Hematopoietic multipotent progenitor cell treated with erythropoietin and hydrocortisone succinate and interleukin-3 and kit ligand, for 8 days (in vitro differentiated cells): ENCODE measurements at regions not wholly inside any gene's neighbourhood (a gene's known extent, or its start where the extent isn't known, plus 50 kb on each side); places are given as distances from the start of the nearest gene placed in this dataset.
A peak's percentile ranks its signal among the peaks of the same experiment; 100 is the strongest.
"Not testable (repeated sequence)": the region's sequence is repeated elsewhere in the genome, so short reads cannot be mapped to it uniquely, and the experiment has no call there.

Experiments used
- DNase-seq: peaks from one replicate; pipeline ENCODE4 v3.0.0-alpha.2; 2015

DNA sequence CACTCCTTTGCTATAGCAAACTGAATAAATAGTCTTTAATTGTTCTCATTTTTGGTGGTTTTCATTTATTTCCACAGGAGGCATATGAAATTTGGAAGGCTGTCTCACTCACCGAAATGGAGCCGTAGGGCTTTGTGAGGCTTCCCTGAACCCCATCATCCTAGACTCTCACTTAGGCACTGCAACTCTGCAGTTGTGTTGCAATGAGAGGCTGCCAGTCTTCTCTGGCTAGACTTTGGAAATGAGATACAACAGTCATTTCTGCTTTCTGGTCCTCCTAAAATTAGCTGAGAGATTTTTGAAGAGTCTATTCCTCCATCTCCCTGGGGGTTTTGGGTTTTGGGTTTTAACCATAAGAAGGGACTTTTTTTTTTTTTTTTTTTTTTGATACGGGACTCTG, 146.5 kb downstream of the SH3BGRL start:
- DNase-seq, result no peak

DNA sequence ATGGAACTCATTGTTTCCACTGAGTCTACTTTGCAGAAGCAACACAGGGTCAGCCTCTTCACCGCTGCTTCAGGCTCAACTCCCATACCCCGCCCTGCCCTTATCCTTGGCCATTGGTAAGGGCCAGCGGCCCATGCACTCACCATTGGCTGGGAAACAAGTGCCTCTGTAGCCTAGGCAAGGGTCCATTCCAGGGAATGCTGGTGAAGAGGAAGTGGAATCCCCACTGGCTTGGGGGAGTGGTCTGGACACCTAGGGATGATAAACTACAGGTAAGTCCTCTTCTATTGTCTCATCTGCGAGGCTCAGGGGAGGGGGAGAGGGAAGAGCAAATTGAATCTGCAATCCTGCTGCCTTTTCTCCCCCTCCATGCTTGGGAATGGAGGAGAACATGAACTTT, 153.1 kb downstream of the SH3BGRL start:
- no peak for DNase-seq

DNA sequence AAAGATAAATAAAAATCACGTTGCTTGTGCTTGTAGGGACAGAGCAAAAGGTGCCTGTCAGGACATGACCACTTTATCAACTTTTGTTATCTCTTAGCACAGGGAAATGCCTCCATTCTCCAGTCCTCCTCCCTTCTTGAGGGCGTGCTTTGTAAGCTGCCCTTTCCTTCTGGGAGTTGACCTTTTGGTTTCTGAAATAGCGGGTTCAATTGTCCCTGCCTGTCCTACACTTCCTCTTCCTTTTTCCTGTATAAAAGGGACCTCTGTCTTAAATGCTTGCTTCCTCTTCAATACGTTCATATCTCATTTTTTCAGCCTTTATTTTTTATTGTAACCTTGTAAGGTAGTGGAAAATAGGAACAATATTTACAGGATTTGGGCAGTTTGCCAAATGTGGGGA, 153.5 kb downstream of the SH3BGRL start:
- no peak for DNase-seq

DNA sequence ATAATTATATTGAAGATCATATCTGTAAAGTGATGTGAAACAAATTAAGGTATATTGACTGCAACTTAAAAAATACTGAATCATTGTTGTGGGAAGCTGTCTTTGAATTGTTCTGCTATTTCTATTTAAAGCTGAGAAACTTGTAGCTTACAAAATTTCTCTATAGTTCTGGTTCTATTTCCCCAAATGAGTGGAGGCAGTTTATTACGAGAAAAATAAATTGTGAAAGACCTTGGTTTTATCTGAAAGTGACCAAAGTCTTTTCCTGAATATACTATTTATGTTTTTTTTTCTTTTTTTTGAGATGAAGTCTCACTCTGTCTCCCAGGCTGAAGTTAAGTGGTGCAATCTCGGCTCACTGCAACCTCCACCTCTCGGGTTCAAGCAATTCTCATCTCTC, 165.4 kb downstream of the SH3BGRL start:
- no peak for DNase-seq

DNA sequence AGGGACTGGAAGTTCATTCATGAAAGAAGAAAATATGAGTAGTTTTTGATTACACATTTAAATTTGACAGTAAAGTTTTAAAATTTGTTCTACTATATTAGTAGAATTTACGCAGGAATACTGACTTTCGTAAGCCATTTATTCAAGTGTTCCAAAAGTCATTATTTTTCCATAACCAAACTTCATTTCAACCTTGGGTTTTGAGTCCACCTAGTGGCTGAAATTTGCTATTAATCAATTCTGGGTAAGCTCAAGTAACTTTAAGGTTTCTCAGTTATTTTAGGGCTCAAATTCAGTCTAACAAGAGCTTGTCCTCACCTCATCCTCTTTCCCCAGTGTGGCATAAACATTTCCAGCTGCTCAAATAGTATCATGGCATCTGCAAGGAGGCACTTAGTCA, 175.4 kb downstream of the SH3BGRL start:
- peak; percentile 42 for DNase-seq

DNA sequence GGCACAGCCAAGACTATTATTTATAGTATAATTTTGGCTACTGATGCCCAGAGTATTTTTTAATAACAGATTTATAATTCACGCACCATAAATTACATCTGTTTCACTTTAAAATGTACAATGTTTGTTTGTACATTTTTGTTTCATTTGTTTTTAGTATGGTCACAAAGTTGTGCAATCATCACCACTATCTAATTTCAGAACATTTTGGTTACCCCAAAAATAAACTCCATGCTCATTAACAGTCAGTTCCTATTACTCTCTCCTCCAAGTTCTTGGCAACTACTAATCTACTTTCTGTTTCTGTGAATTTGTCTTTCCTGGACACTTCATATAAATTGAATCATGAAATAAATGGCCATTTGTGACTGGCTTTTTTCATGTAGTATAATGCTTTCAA, 176.7 kb downstream of the SH3BGRL start:
- no peak for DNase-seq

DNA sequence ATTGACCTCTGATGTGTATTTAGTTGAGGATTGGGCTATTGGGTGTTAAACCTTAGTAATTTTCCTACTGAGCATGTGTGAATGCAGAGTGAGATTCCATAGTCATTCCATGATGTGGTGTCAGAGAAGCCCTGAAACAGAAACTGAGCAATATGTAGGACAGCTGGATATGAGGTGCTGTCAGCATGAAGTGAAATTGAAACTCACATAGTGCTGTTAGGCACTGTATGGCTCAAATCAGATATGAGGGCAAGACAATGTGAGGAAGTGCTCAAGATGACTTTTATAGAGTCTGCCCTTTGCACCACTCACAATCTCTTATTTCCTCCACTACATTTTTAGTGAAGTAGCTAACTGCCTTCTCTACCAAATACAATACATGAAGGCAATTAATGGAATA, 188.3 kb downstream of the SH3BGRL start:
- no peak for DNase-seq

DNA sequence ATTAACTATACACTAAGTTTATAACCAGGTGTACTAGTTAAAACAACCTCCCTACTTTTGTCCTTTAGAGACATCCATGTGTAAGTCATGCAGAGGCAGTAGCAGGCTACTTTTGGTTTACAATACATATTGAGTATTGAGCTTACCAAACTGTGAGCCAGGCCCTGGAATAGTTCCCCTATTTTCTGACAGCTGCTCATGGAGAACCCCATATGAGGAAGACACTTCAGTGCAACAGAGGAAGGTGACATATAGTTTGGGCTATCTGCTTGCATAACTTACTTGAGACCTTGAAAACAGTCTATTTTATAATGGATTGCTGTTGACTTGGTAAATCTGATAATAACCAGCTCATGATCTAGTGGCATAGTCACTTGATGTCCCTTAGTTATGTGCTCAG, 190.5 kb downstream of the SH3BGRL start:
- no peak for DNase-seq

DNA sequence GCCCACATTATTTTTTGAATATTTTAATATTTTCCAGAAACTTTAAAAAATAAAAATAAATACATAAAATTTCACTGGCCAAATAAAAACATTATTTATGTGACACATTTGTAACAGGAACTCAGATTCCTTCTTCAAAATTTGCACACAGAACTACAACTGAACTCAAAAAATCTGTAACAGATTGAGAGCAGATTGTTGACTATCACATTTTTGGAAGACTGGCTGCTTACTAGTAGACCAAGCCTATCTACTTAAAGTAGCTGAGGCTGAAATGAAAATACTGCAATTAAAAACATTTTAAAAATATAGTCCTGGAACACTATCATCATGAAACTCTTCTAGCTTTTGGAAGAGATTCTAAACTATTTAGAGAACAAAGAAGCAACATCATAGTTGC, 203.9 kb downstream of the SH3BGRL start:
- no peak for DNase-seq

DNA sequence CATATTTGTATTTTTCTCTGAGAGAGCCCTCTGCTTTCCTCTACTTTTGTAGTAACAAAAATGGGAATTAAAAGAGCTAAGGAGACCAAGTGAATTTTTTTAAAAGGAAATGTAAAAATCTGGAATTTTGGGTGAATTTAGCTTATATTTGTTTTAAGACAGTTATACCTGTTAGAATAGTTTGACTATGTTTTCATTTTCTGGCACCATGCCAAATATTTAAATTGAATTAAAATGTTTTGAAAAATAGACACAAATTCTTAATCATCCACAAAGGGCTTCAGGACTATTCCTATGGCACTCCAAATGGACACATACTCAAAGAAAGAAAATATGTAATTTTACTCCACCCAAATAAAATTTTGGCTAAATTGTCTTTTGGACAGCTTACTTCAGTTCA, 209.6 kb downstream of the SH3BGRL start:
- DNase-seq, result no peak

DNA sequence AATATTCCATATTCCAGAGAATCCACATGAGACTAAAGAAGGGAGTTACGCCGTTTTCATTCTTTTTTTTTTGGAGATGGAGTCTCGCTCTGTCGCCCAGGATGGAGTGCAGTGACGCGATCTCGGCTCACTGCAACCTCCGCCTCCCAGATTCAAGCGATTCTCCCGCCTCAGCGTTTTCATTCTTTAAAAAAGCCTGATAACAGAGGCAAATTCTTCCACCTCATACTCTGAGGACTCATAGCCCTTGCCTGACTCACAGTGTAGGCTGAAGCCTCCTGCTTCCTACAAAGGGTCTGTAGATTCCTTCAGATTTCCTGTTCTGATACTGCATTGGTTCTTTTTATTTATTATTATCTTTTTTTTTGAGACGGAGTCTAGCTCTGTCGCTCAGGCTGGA, 210.5 kb downstream of the SH3BGRL start:
- no peak for DNase-seq

DNA sequence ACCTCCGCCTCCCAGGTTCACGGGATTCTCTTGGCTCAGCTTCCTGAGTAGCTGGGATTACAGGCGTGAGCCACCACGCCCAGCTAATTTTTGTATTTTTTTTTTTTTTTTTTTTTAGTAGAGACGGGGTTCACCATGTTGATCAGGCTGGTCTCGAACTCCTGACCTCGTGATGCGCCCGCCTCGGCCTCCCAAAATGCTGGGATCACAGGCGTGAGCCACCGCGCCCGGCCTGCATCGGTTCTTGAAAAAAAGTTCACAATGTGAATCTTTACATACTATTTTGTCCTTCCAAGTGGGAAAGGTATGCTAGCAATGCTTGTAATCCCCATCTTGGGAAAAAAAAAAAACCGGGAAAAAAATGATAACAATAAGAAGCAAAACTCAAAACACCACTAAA, 211.0 kb downstream of the SH3BGRL start:
- DNase-seq, result not testable (repeated sequence)

DNA sequence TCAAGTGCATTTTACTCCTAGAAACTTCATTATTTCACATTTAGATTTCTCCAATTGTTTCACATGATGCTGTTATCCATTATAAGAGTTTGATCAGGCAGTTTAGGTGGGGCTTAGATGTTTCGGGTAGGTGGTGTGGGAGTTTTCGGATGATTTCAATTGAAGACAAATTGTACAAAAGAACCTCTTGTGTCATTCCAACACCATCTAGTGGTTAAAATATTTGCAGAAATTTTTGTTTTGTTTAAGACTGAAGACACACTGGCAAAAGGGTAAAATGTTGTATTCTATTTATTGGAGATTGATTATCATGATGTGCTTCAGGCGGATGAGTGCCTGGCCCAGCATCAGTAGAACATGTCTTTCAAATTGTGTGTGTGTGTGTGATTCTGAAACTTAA, 212.7 kb downstream of the SH3BGRL start:
- DNase-seq, result peak; percentile 5
